ENCODE measurements at regions not wholly inside any gene's neighbourhood (a gene's known extent, or its start where the extent isn't known, plus 50 kb on each side); places are given as distances from the start of the nearest gene placed in this dataset.

- no peak for TF ChIP-seq CTCF (IDR thresholded peaks at IDR 0.05; ENCODE audit: low read depth, low read length)
- no peaks in the 10 kb centered on the region for H3K36me3 ChIP-seq
- no peaks in the 10 kb centered on the region for H3K27me3 ChIP-seq
- no peak for DNase-seq
- no peak overlapping the region for H3K4me3 ChIP-seq (ENCODE audit: low read depth, low read length)
- H3K9me3 ChIP-seq = no peaks in the 10 kb centered on the region
- 0 out of 2 replicates have a peak, but pooled peaks cover 2% of the 10 kb centered on the region for H3K4me1 ChIP-seq
Observed at GRCh38 chr10:107619139-107619538, 454.6 kb upstream of the SORCS1 start.

DNA sequence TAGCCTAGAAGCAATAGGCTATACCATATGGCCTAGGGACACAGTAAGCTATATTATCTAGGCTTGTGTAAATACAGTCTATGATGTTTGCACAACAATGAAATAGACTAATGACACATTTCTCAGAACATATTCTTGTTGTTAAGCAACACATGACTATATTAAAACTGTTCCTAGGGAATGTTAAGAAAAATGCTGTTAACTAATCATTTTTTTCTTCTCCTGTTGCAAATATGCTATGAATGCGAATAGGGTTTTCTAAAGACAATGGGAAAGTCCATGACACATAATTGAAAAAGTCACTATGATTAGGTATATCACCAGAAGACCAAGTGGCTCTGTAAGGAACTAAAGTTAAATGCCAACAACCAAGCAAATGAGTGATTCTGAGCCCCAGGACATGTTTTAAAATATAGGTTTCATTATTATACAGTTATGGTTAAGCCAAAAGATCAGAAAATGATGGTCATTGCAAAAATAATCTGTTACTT, 454.0 kb upstream of the SORCS1 start:
- Histone ChIP-seq H3K9me3 (no peaks in the 10 kb centered on the region), H3K4me3 (ENCODE audit: low read depth, low read length) (no peak overlapping the region), H3K27me3 (no peaks in the 10 kb centered on the region), H3K4me1 (0 out of 2 replicates have a peak, but pooled peaks cover 2% of the 10 kb centered on the region), H3K36me3 (no peaks in the 10 kb centered on the region)
- TF ChIP-seq CTCF (IDR thresholded peaks at IDR 0.05; ENCODE audit: low read depth, low read length) = no peak
- no peak for DNase-seq

DNA sequence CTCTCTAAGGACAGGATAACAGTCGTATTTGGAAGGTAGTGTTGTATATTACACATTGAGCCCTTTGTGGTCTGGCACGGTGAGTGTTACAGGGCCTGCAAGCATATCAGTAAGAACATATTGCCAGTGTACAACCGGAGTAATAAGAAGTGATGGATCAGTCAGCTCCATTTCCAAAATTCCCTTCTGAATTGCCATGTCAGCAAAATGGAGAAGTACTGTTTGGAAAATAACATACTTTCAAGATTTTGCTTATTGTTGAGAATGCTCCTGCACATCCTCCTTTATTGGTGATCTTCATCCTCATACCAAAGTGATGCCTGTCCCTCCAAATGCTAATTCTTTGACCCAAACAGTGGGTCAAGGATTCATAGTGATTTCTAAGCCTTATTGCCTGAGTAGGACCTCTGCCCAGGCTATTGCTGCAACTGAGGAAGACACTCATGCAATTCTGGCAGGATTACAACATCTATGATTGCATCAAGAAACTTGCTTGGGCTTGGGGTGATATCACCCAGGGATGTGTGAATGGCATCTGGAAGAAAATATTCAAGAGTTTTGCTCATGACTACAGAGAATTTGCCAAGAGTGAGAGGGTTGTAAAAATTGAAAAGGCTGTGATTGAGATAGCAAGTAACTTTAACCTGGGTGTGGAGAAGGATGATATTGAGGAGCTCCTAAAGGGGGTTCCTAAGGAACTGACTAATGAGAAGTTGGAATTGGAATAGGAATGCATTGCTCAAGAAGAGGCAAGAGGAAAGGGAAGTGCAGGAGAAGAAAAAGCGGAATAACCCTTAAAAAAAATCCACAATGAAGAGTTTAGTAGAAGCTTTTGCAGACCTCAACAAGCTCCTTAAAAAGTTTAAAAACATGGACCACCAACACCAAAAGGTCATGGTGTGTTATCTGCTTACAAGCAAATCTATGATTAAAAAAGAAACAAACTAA, 452.2 kb upstream of the SORCS1 start:
- Histone ChIP-seq H3K9me3 (no peaks in the 10 kb centered on the region), H3K36me3 (no peaks in the 10 kb centered on the region), H3K27me3 (no peaks in the 10 kb centered on the region), H3K4me1 (0 out of 2 replicates have a peak, but pooled peaks cover 2% of the 10 kb centered on the region), H3K4me3 (ENCODE audit: low read depth, low read length) (no peak overlapping the region)
- no peak for DNase-seq
- TF ChIP-seq CTCF (IDR thresholded peaks at IDR 0.05; ENCODE audit: low read depth, low read length) = no peak

- H3K36me3 ChIP-seq = no peaks in the 10 kb centered on the region
- TF ChIP-seq CTCF (IDR thresholded peaks at IDR 0.05; ENCODE audit: low read depth, low read length) = no peak
- no peaks in the 10 kb centered on the region for H3K9me3 ChIP-seq
- DNase-seq = no peak
- H3K4me3 ChIP-seq (ENCODE audit: low read depth, low read length) = no peak overlapping the region
- no peaks in the 10 kb centered on the region for H3K27me3 ChIP-seq
- 0 out of 2 replicates have a peak, but pooled peaks cover 2% of the 10 kb centered on the region for H3K4me1 ChIP-seq
Observed at GRCh38 chr10:107616031-107616430, 451.5 kb upstream of the SORCS1 start.

GRCh38 chr10:107614939-107615685, 450.6 kb upstream of the SORCS1 start:
- H3K27me3 ChIP-seq = no peaks in the 10 kb centered on the region
- H3K36me3 ChIP-seq = no peaks in the 10 kb centered on the region
- no peak overlapping the region for H3K4me3 ChIP-seq (ENCODE audit: low read depth, low read length)
- no peaks in the 10 kb centered on the region for H3K9me3 ChIP-seq
- TF ChIP-seq CTCF (IDR thresholded peaks at IDR 0.05; ENCODE audit: low read depth, low read length) = no peak
- no peak for DNase-seq
- H3K4me1 ChIP-seq = 0 out of 2 replicates have a peak, but pooled peaks cover 2% of the 10 kb centered on the region
